Neural crest cell (in vitro differentiated cells): ENCODE measurements at regions not wholly inside any gene's neighbourhood (a gene's known extent, or its start where the extent isn't known, plus 50 kb on each side); places are given as distances from the start of the nearest gene placed in this dataset.
"Not testable (repeated sequence)": the region's sequence is repeated elsewhere in the genome, so short reads cannot be mapped to it uniquely, and the experiment has no call there.

Source experiments
- DNase-seq: peaks from one replicate; pipeline ENCODE4 v3.0.0; 2021; ENCODE audit warnings: low read depth, mixed read lengths, low spot score
- H3K27ac Mint-ChIP-seq: one replicate; pipeline ENCODE4 v1.8.0; 2021; ENCODE audit warnings: mild to moderate bottlenecking, mixed read lengths; ENCODE audit not compliant: unreplicated experiment
- H3K27me3 Mint-ChIP-seq: 2 replicates; pipeline ENCODE4 v1.8.0; 2021; ENCODE audit warnings: low read depth, mild to moderate bottlenecking, mixed read lengths
- H3K36me3 Mint-ChIP-seq: 2 replicates; pipeline ENCODE4 v1.8.0; 2021; ENCODE audit warnings: low read depth, mild to moderate bottlenecking, mixed read lengths
- H3K4me1 Mint-ChIP-seq: 2 replicates; pipeline ENCODE4 v1.8.0; 2021; ENCODE audit warnings: mixed read lengths
- H3K4me3 Mint-ChIP-seq: one replicate; pipeline ENCODE4 v1.8.0; 2021; ENCODE audit warnings: mild to moderate bottlenecking, mixed read lengths
- H3K9me3 Mint-ChIP-seq: 2 replicates; pipeline ENCODE4 v1.8.0; 2021; ENCODE audit warnings: mixed read lengths
- TF ChIP-seq, protein P1 (sequence below): fragments of 200-600 bp; sonication (generic); conservative IDR thresholded peaks from 2 replicates; pipeline ENCODE4 v1.5.0; 2021; ENCODE audit warnings: antibody characterized with exemption, mild to moderate bottlenecking

DNA sequence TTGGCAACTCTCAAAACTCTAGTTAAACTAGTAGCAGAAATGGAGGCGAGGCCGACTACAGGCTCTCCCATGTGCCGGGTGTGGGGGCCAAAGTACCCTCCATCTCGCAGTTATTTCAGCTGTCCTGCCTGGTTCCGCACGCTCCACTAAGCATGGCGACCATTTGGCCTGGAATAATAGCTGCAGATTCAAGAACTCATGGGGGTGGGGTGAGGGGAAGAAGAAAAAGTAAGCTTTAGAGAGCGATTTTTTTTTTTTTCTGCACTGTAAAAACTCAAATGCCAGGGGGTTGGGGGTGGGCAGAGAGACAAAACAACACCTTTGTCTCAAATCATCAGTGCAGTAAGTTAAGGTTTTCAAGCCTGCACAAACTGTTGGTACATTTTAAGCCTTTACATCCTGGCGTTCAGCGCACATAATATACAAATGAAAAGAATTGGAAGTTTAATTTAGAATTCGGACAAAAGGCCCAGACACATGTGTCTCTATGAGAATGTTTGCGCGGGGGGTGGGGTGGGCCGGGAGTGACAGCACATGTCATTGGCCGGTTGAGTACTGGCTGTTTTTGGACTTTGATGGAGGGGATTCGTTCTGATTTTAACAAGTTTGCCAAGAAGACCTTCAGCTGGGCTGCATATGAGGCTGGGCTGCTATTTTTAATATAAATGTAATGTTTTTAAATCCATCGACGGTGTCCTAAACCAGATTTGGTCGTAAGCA lies 694.7 kb upstream of the SALL1 start:
- Mint-ChIP-seq H3K27me3 (no peaks in the 10 kb centered on the region), H3K4me3 (no peak overlapping the region), H3K27ac (no peak overlapping the region), H3K36me3 (no peaks in the 10 kb centered on the region), H3K4me1 (peaks cover 51% of the 10 kb centered on the region), H3K9me3 (peaks cover under 1% of the 10 kb centered on the region)
- TF ChIP-seq, protein P1, sequence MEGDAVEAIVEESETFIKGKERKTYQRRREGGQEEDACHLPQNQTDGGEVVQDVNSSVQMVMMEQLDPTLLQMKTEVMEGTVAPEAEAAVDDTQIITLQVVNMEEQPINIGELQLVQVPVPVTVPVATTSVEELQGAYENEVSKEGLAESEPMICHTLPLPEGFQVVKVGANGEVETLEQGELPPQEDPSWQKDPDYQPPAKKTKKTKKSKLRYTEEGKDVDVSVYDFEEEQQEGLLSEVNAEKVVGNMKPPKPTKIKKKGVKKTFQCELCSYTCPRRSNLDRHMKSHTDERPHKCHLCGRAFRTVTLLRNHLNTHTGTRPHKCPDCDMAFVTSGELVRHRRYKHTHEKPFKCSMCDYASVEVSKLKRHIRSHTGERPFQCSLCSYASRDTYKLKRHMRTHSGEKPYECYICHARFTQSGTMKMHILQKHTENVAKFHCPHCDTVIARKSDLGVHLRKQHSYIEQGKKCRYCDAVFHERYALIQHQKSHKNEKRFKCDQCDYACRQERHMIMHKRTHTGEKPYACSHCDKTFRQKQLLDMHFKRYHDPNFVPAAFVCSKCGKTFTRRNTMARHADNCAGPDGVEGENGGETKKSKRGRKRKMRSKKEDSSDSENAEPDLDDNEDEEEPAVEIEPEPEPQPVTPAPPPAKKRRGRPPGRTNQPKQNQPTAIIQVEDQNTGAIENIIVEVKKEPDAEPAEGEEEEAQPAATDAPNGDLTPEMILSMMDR = no peak
- no peak for DNase-seq

DNA sequence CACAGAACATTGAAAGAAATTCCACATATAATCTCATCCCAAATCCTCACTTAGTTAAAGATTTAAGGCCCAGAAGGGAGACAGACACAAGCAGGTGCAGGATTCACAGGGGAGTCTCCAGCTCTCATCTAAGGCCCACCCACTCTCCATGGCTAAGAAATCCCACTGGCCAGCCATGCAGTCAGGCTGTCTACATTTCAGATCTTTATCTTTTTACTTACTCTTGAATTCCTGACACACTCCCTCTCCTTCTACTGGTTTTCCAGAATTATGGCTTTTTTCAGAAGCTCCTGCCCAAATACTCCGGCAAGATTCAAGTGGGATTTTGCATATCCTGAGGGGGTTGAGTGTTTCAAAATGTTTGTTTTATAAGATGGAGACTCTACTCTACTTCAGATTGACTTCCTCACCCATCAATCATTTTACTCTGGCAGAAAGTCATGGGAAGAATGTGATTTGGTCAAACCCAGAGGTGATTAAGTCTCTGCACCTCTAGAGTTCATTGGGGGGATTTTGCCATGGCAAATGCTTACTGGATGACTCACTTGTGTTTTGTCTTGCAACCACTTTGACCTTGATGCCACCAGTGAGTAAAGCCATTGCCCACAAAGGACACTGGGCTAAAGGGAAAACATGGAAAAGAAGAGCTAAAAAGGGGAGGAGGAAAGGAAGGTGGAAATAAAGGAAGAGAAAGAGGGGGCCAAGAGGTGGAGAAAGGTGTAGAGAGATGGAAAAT lies 688.8 kb upstream of the SALL1 start:
- no peak overlapping the region for H3K4me3 Mint-ChIP-seq
- peaks cover 3% of the 10 kb centered on the region for H3K36me3 Mint-ChIP-seq
- no peaks in the 10 kb centered on the region for H3K9me3 Mint-ChIP-seq
- no peak overlapping the region for H3K27ac Mint-ChIP-seq
- DNase-seq = no peak
- H3K4me1 Mint-ChIP-seq = peaks cover 4% of the 10 kb centered on the region
- TF ChIP-seq, protein P1 = no peak
- no peaks in the 10 kb centered on the region for H3K27me3 Mint-ChIP-seq

DNA sequence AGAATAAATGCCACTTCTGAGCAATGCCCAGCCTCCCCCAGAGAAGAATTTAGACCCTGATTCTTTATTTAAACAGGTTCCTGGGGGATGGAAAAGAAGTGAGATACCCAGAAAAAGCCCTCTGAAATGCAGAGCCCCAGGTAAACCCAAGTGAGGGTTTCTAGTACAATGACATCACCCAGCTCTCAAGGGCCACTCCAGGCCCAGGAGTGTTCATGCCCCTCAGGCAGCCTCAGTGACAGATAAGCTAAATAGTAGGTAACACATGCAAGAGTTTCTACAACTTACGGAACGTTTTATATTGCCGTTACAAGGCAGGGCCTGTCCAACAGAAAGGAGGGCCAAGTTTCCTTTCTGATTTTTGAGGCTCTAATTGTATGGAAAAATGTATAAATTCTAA lies 683.7 kb upstream of the SALL1 start:
- Mint-ChIP-seq H3K27ac (no peak overlapping the region), H3K9me3 (peaks cover 2% of the 10 kb centered on the region), H3K4me1 (peaks cover 10% of the 10 kb centered on the region), H3K27me3 (no peaks in the 10 kb centered on the region), H3K36me3 (peaks cover 3% of the 10 kb centered on the region), H3K4me3 (no peak overlapping the region)
- no peak for DNase-seq
- TF ChIP-seq, protein P1 = no peak

DNA sequence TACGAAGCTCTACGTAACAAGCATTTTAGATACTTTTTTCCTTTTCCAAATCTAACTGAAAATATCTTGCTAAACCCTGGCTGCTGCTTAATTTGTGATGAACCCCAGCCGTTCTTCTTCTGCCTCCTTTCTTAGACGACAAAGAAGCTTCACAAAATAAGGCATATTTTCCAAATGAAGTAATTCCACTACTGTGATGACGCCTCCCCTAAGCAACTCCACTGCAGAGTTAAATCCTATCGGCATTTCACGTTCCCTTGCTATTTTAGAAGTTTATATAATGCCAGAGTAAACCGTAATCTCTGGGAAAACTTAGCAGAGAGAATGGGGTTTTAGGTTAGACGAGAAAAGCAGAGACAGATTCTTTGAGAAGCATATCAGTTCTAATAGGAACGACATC lies 683.1 kb upstream of the SALL1 start:
- H3K27me3 Mint-ChIP-seq = no peaks in the 10 kb centered on the region
- TF ChIP-seq, protein P1 = no peak
- peaks cover 10% of the 10 kb centered on the region for H3K4me1 Mint-ChIP-seq
- no peak overlapping the region for H3K27ac Mint-ChIP-seq
- peaks cover 3% of the 10 kb centered on the region for H3K36me3 Mint-ChIP-seq
- no peak for DNase-seq
- H3K4me3 Mint-ChIP-seq = no peak overlapping the region
- H3K9me3 Mint-ChIP-seq = peaks cover 2% of the 10 kb centered on the region

DNA sequence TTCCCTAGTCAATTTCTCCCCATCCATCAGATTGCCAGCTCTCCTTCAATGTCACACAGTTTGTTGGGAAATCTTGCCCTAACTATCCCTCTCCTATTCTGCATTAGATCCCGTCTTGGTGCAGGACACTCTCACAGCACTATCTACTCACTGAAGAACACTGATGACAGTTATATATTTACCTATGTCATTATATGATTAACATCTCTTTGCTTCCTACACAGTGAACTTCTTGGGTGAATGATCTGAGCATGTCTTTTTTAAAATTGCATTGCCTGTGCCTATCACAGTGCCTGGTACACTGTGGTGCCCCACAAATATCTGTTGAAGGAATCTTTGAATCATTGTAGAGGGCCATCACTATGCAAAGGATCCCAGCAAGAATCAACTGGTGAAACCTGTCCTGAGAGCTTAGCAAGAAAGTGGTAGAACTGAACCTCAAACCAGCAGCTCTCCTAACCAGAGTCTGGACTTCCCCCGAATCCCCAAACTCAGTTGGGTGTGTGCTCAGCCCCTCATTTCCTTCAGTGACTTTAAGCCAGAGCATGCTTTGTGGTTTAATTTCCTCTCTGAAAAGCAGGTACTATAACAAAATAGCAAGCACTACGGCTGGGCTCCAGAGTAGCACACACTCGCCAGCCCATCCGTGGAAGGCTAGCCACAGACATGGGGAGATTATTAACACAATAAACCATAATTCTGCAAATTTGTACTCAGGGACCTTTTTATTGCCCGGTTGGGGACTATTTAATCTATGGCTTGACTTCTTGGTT lies 680.7 kb upstream of the SALL1 start:
- H3K9me3 Mint-ChIP-seq = peaks cover 2% of the 10 kb centered on the region
- TF ChIP-seq, protein P1 = no peak
- H3K27me3 Mint-ChIP-seq = no peaks in the 10 kb centered on the region
- H3K36me3 Mint-ChIP-seq = peaks cover 3% of the 10 kb centered on the region
- no peak for DNase-seq
- H3K4me1 Mint-ChIP-seq = peaks cover 10% of the 10 kb centered on the region
- H3K27ac Mint-ChIP-seq = peak overlapping the region; percentile 28
- no peak overlapping the region for H3K4me3 Mint-ChIP-seq

DNA sequence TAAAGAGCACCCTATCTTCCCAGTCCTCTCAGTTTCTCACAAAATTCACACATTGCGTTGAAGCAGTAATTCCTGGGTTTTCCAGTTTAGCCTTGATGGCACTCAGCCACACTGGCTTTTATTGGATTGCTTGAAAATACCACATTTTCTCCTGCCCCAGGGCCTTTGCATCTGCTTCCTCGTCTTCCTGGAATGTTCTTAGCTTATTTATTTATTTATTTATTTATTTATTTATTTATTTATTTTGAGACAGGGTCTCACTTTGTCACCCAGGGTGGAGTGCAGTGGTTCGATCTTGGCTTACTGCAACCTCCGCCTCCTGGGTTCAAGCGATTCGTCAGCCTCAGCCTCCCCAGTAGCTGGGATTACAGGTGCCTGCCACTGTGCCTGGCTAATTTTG lies 680.0 kb upstream of the SALL1 start:
- not testable (repeated sequence) for H3K27me3 Mint-ChIP-seq, H3K4me3 Mint-ChIP-seq, DNase-seq, H3K9me3 Mint-ChIP-seq, H3K4me1 Mint-ChIP-seq, H3K27ac Mint-ChIP-seq, H3K36me3 Mint-ChIP-seq
